A549 (cell line): ENCODE measurements at regions not wholly inside any gene's neighbourhood (a gene's known extent, or its start where the extent isn't known, plus 50 kb on each side); places are given as distances from the start of the nearest gene placed in this dataset.

Experiments used
- ATAC-seq, 2 experiments: fragments of 200-7000 bp in 1 of 2; fragments of >200 bp in 1 of 2; cut with Nextera tagmentation in 1 of 2; cut with Tn5 transposase in 1 of 2; 3 replicates each; pipeline versions ENCODE4 v1.8.0 to v1.9.1; 2018 to 2020; ENCODE audit warnings: mild to moderate bottlenecking in 1 of 2, moderate library complexity in 1 of 2
- CTCF ChIA-PET: fragments of 300-600 bp; sonication (Branson Sonifier 250); formaldehyde crosslinking; extraction: SDS; loops from one replicate; lab custom pipeline; 2021; ENCODE audit warnings: antibody characterized with exemption, inconsistent platforms; lab: Yijun Ruan, JAX
- POLR2A ChIA-PET: fragments of 350-600 bp; formaldehyde crosslinking; extraction: SDS; loops from one replicate; lab custom pipeline; 2021; ENCODE audit warnings: antibody characterized with exemption, inconsistent platforms; lab: Yijun Ruan, JAX
- DNase-seq, 2 experiments: peaks; one replicate each; pipeline versions ENCODE4 v3.0.0 to v3.0.0-alpha.2; 2011 to 2016; ENCODE audit warnings: low read depth in 1 of 2, low spot score in 1 of 2
- FAIRE-seq: peaks from 2 replicates; lab custom pipeline; 2011; peaks lifted over from hg19 to GRCh38; lab: Jason Lieb, UNC
- H3K27ac ChIP-seq, 2 experiments: fragments of >200 bp; sonication (Bioruptor Twin); formaldehyde crosslinking; 3 replicates each; pipeline ENCODE4 v1.5.1; 2016 to 2017
- H3K4me1 ChIP-seq: fragments of >200 bp; sonication (Bioruptor Twin); formaldehyde crosslinking; 3 replicates; pipeline ENCODE4 v1.6.1; 2016
- H3K4me2 ChIP-seq: fragments of >200 bp; sonication (Bioruptor Twin); formaldehyde crosslinking; 3 replicates; pipeline ENCODE4 v1.6.1; 2016
- H3K4me3 ChIP-seq: fragments of >200 bp; sonication (Bioruptor Twin); formaldehyde crosslinking; 3 replicates; pipeline ENCODE4 v1.5.1; 2016
- H3K9me3 ChIP-seq: fragments of >200 bp; sonication (Bioruptor Twin); formaldehyde crosslinking; 3 replicates; pipeline ENCODE4 v1.6.1; 2016
- MAFK ChIP-seq: fragments of 450-650 bp; IDR thresholded peaks from 2 replicates; pipeline ENCODE4 v1.6.1; 2014; ENCODE audit not compliant: partially characterized antibody
- NFE2L2 ChIP-seq: fragments of 150-350 bp; conservative IDR thresholded peaks from 2 replicates; pipeline ENCODE4 v1.6.1; 2014; ENCODE audit warnings: low read length
- NPAS2 ChIP-seq: fragments of 250-450 bp; sonication (Bioruptor Pico); IDR thresholded peaks from 2 replicates; pipeline ENCODE4 v1.8.0; 2022; ENCODE audit warnings: mild to moderate bottlenecking, moderate library complexity, borderline replicate concordance
- NR3C1 ChIP-seq: fragments of >200 bp; sonication (Bioruptor Twin); formaldehyde crosslinking; IDR thresholded peaks from 3 replicates; pipeline ENCODE4 v1.6.1; 2017
- ZC3H11A ChIP-seq: fragments of 450-650 bp; IDR thresholded peaks from 2 replicates; pipeline ENCODE4 v1.6.1; 2014; ENCODE audit warnings: antibody characterized with exemption, mild to moderate bottlenecking
- WGBS: methylation state at CpG from one replicate; pipeline ENCODE4 v1.1.6; 2017; ENCODE audit errors: missing lambda C conversion rate; 5-methylcytosine and 5-hydroxymethylcytosine counted together

DNA sequence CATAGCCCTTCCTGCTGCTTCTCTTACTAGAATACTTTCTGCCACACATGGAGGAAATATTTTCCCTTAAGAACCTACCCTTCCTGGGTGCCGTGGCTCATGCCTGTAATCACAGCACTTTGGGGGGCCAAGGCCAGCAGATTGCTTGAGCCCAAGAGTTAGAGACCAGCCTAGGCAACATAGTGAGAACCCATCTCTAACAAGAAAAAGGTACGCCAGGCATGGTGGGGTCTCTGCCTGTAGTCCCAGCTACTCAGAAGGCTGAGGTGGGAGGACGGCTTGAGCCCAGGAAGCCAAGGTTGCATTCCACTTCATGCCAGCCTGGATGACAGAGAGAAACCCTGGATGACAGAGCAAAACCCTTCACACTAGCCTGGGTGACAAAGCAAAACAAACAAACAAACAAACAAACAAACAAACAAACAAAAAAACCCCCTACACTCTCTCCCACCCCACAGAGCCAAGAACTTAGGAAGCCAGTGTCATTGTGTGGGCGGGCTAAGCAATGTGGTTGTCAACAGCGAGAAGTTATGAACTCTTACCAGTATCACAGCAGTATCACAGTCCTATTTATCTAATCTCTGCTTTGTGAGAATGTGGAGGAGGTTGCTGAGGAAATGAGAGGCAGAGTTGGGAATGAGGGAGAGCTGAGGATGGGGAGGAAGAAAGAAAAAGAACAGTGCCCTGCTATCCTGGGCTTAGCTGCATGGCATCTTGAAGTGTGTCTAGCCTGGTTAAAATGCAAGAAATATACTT, 53.8 kb upstream of the CLEC14A start:
- Histone ChIP-seq H3K27ac (no peak overlapping the region), H3K4me3 (no peak overlapping the region), H3K4me1 (no peaks in the 10 kb centered on the region), H3K9me3 (no peaks in the 10 kb centered on the region)
- no peak for ATAC-seq
- ChIA-PET CTCF (no interaction called here), POLR2A (no interaction called here)
- no peak for DNase-seq
- FAIRE-seq = no peak
- no peak for TF ChIP-seq NFE2L2
- TF ChIP-seq NPAS2 (CRISPR knock-in tag) = no peak
- no peak for TF ChIP-seq ZC3H11A
- no peak for TF ChIP-seq MAFK
- no peak for TF ChIP-seq NR3C1
- TF ChIP-seq, all 56 proteins: peak for 0
- H3K4me2 ChIP-seq = no peak overlapping the region
- WGBS = 5% methylated on average over 4 of the region's 5 CpGs
